HG03457 (cell line): ENCODE measurements at regions not wholly inside any gene's neighbourhood (a gene's known extent, or its start where the extent isn't known, plus 50 kb on each side); places are given as distances from the start of the nearest gene placed in this dataset.

Experiments used
- ATAC-seq: cut with Tn5 transposase; IDR thresholded peaks from one replicate; pipeline ENCODE4 v1.9.1; 2021; ENCODE audit warnings: moderate number of reproducible peaks; ENCODE audit not compliant: unreplicated experiment

- ATAC-seq: no peak
Observed at GRCh38 chr2:196314157-196314556, 142.8 kb upstream of the STK17B start.

DNA sequence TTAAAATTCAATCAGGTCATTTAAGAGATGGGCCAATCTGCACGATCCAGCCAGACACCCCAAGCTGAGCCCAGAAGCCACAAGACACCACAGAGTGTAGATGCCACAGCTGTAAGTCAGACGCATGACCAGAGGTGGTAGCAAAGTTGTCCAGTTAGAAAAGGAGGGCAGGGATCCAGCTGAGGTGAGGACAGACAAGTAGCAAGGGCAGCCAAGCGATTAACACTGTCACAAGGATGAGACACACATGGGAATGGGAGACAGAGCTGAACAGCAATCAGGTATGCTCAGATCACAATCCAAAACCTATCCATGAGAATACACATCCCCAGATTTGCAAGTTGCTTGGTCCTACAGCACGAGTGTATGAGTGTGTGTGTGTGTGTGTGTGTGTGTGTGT lies 143.4 kb upstream of the STK17B start:
- ATAC-seq: no peak

DNA sequence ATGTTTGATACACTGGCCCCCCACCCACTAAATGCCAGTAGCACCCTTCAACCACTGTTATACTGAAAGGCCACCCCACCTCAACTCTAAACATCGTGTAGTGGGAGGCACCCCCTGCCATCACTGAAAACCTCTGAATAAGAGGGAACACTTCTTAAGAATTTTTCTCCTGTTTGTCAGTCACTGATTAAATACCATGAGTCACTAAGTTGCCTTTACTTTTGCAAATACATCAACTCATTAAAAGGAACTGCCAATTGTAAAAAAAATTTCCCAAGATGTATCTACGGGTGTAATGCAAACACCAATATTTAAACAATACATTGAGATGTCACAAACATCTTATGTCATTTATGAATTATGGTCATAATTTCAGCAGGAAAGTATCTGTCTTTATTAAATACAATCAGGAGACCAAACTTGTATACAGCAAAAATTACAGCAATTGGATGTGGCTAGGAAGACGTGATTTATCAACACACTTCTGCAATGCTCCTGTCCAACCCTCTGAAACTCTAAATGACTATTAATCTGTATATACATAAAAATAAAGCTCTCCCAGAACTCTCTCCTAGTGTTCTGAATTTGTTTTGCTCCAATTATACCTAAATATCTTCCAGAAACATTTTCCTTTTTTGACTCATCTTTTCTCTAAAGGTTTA lies 144.1 kb upstream of the STK17B start:
- ATAC-seq: no peak

DNA sequence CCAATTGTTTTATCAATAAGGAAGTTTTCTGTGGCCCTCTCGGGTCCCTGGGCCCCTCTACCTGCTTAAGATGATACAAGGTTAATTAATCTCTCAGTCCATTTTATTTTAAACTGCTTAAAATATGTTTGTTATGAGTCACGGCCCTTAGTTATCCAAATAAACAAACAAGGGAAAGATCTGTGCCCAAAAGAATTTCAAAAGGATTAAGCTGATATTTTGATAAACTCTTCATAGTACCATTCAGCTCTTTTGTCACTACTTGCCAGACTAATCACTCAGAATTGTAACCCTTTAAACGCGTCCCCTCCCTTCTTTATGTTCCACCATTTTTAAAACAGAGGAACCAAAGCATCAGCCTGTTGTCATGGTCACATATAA lies 144.7 kb upstream of the STK17B start:
- ATAC-seq: no peak

- no peak for ATAC-seq
Observed at GRCh38 chr2:196318517-196319377, 147.4 kb upstream of the STK17B start.

DNA sequence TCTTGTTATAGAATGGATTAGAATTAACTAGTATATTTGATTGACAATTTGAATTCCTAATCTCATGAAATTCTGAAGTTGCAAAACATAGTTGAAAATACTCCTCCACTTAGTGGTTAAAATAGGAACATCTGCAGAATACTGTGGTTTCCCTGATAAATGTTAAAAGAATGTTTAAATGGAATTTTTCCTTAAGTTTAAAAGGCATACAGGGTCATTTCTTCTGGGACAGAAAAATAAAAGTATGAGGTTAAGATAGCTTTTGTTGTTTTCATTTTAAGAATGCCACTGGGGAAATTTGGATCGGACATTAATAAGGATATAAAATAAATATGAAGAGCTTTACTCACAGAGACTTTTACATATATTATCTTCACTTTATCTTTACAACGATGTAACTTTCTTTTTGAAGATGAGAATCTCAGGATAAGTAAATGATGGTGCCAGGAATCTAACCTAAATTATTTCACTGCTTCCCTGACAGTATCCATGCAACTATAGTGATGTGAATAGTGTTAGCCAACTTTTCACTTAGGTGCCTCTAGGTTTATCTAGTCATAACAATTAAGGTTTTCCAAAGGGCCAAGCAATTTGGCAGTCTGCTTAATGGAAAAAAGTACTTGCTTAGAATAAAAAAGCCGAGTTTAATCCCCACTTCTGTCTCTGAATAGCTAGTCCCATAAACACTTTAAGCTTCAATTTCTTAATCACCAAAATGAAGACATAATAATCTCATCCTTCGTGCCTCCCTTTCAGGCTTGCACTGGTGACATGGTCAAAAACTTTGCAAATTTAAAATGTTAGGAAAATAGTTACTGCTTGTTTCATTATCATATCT lies 151.8 kb upstream of the STK17B start:
- no peak for ATAC-seq

DNA sequence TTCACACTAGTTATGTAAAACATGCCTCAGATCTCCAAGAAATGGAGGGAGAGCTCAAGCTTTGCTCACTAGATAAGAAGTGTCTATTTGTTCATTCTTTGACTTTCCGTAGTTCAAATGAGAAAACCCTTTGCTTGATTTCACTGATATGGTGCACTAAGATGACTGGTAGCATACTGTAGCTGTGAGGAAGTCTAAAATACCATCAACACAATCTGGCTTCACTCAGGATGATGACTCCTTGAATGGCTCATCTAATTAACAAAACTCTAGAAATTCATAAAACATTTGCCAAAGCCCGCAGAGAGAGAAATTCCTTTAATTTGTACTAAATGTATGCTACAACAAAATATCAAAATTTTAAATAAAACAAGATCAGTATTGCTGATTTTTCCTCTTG lies 152.8 kb upstream of the STK17B start:
- no peak for ATAC-seq

- ATAC-seq: no peak
Observed at GRCh38 chr2:196328088-196328680, 156.8 kb upstream of the STK17B start.

GRCh38 chr2:196329959-196330358 lies 158.6 kb upstream of the STK17B start:
- ATAC-seq: no peak

- ATAC-seq: no peak
Observed at GRCh38 chr2:196330645-196331044, 159.3 kb upstream of the STK17B start.

- no peak for ATAC-seq
Observed at GRCh38 chr2:196331143-196331542, 159.8 kb upstream of the STK17B start.

DNA sequence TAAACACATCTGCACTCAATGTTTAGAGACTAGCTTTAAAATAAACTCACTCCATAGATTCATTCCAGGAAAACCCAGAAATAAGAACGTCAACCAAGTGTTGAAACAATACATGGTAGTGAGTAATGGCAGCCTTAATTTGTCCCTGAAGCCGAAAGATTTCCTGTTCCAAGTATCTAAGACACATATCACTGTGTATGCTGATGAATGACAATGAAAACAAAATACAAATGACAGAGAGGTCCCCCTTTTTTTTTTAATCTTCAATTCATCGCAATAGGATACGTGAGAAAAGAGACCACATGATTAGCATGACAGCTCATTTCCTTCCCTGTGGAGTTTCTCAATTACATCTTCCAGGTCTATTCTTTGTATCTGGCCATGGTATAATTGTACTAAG lies 160.5 kb upstream of the STK17B start:
- ATAC-seq: no peak

- no peak for ATAC-seq
Observed at GRCh38 chr2:196333397-196333796, 162.0 kb upstream of the STK17B start.

DNA sequence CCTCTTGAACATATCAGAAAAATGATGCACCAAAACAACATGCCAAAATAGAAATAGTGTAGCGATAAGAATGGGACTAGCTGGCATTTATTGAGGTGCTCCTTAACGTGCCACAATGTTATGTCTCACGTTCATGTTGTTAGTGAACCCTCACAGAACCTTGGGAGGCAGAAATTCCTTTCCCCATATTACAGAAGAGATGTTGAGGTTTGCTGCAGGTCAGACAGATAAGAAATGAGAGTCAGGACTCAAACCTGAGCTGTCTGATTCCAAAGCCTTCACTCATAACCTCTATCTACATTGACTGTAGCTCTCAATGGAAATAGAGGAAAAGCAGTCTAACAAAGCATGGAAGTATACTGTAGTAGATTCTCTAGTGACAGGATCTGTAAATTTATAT lies 163.3 kb upstream of the STK17B start:
- no peak for ATAC-seq

DNA sequence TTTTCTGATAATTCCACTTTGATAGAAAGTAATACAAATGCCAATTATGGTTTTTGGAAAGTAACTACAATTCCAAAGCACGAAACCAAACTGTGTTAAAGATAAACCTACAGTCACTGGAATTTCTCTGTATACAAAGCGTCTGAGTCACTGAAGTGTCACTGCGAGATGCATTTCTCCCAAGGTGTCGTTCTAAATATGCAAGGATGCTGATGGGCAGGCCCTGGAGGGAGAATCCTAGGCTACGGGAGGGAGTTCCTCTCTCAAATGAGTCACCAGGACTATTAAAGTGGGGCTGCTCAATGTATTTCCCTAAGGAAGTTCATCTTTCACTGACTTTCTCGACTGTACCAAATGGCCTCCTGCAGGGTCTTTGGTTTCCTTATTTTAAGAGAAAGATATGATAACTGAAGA lies 163.8 kb upstream of the STK17B start:
- ATAC-seq: no peak

DNA sequence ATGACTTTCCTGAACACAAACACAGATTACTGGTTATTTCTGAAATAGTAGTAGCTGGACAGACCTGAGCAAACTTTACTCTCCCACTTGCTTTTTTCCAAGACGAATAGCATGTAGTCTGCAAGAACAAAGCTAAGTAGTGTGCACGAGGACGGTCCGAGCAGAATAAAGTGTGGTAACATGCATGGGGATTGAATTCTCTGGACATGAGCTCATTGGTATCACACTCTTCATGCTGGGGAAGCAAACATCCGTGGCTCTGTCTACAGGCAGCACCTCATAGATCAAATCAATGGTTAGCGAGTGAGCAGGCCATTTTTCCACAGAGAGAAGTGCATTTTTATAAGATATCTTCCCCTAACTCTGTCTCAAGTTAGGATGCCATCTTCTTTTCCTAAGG lies 164.8 kb upstream of the STK17B start:
- no peak for ATAC-seq

DNA sequence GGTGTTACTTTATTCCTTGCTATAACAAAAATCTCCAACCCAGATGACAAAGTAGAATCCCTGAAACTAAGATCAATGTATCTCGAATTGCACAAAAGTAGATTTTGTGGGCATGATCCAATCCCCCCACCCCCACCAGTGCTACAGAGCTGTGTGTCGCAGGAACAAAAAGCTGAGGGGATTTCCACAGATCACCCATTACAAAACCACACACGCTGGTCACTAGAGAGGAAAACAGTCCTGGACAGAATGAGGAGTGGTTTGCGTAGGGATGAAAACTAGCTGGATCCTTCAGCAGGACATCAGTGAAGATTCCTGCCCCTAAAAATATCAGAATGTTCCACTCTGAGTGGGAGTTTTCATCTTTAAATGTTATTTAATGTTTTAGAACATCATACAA lies 165.3 kb upstream of the STK17B start:
- no peak for ATAC-seq

GRCh38 chr2:196337208-196337953 lies 166.0 kb upstream of the STK17B start:
- ATAC-seq: no peak

DNA sequence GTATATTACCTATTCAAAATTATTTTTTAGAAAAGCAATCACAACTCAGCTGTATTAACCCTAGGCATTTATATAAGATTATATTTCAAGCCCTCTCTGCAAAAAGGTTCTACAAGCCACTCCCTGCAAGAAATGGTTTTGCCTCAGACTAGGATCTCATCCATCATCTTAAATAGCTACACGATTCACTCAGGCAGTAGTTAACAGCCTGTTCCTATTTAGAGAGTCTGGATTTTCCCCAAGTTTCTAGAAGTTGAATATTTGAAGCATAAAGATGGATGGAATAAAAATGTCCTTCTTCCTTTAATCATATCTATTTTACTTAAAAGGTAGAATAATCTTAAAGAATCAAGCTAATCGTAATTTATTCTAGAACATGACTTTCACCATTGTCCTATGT lies 167.1 kb upstream of the STK17B start:
- ATAC-seq: no peak

- no peak for ATAC-seq
Observed at GRCh38 chr2:196341277-196341841, 170.0 kb upstream of the STK17B start.
